GM12878 (cell line): ENCODE measurements at regions not wholly inside any gene's neighbourhood (a gene's known extent, or its start where the extent isn't known, plus 50 kb on each side); places are given as distances from the start of the nearest gene placed in this dataset.

ENCODE experiments used
- BMI1 ChIP-seq: fragments of 450-650 bp; IDR thresholded peaks from 2 replicates; pipeline ENCODE4 v1.6.1; 2016; ENCODE audit warnings: mild to moderate bottlenecking, moderate library complexity, borderline replicate concordance
- CTCF ChIP-seq, 3 experiments: IDR thresholded peaks in 2 of 3; conservative IDR thresholded peaks in 1 of 3; 2 replicates each; pipeline ENCODE4 v1.5.1; 2011; ENCODE audit warnings: low read depth in 3 of 3, low read length in 3 of 3, mild to moderate bottlenecking in 3 of 3, control low read depth in 2 of 3, moderate library complexity in 2 of 3, inconsistent platforms in 1 of 3, mixed read lengths in 1 of 3; ENCODE audit not compliant: control insufficient read depth in 2 of 3, insufficient read depth in 1 of 3; ENCODE audit errors: extremely low read depth in 1 of 3
- EZH2 ChIP-seq: IDR thresholded peaks from 2 replicates; pipeline ENCODE4 v1.6.1; 2012; ENCODE audit warnings: low read depth, mild to moderate bottlenecking, control low read depth, inconsistent platforms, low read length, borderline replicate concordance; ENCODE audit not compliant: control insufficient read depth
- GABPA ChIP-seq: IDR thresholded peaks from 2 replicates; pipeline ENCODE4 v1.6.1; 2014; ENCODE audit warnings: antibody characterized with exemption, low read depth, mild to moderate bottlenecking, inconsistent platforms
- PAX5 ChIP-seq: IDR thresholded peaks from 2 replicates; pipeline ENCODE4 v1.6.1; 2011; ENCODE audit warnings: low read depth, low read length, borderline replicate concordance
- POLR2AphosphoS5 ChIP-seq: IDR thresholded peaks from 2 replicates; pipeline ENCODE4 v1.6.1; 2011; ENCODE audit warnings: mild to moderate bottlenecking, low read length, inconsistent platforms
- TCF7 ChIP-seq: IDR thresholded peaks from 2 replicates; pipeline ENCODE4 v1.6.1; 2014; ENCODE audit warnings: antibody characterized with exemption, borderline replicate concordance
- USF1 ChIP-seq: IDR thresholded peaks from 2 replicates; pipeline ENCODE4 v1.6.1; 2011; ENCODE audit warnings: borderline replicate concordance, low read depth, mild to moderate bottlenecking, moderate library complexity, mixed read lengths, low read length; ENCODE audit not compliant: insufficient read depth; ENCODE audit errors: extremely low read length
- TF ChIP-seq, protein P1 (sequence below): fragments of 450-650 bp; formaldehyde crosslinking; IDR thresholded peaks from 2 replicates; pipeline ENCODE4 v1.5.0; 2022; ENCODE audit warnings: mild to moderate bottlenecking, missing genetic modification characterization
- TF ChIP-seq, protein P2 (sequence below): fragments of 450-650 bp; IDR thresholded peaks from 2 replicates; pipeline ENCODE4 v1.6.1; 2017; ENCODE audit warnings: borderline replicate concordance

DNA sequence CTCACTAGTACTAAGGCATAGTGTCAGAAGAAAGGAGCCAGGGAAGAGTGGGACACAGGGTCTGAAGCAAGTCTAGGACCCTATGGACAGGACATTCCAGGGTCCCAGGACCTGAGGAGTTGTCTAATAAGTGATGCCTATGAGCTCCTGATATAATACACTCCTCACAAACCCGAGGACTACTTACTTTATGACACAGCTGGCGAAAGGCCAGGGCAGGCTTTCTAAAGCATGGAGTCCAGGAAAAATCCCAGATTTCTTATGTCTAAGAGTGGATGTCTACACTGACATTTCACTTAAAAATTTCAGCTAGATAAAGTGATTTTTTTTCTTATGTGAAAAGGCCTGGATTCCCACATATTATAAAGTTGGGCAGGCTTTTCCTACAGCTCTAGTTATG is 502.2 kb upstream of the SETBP1 start:
- TF ChIP-seq BMI1: no peak
- no peak for TF ChIP-seq CTCF (IDR thresholded peaks at IDR 0.05 in 2 of 3, conservative IDR thresholded peaks at IDR 0.05 in 1 of 3; ENCODE audit: control insufficient read depth in 2 of 3, extremely low read depth in 1 of 3, insufficient read depth in 1 of 3, low read depth in 3 of 3, low read length in 3 of 3)
- TF ChIP-seq, protein P1, sequence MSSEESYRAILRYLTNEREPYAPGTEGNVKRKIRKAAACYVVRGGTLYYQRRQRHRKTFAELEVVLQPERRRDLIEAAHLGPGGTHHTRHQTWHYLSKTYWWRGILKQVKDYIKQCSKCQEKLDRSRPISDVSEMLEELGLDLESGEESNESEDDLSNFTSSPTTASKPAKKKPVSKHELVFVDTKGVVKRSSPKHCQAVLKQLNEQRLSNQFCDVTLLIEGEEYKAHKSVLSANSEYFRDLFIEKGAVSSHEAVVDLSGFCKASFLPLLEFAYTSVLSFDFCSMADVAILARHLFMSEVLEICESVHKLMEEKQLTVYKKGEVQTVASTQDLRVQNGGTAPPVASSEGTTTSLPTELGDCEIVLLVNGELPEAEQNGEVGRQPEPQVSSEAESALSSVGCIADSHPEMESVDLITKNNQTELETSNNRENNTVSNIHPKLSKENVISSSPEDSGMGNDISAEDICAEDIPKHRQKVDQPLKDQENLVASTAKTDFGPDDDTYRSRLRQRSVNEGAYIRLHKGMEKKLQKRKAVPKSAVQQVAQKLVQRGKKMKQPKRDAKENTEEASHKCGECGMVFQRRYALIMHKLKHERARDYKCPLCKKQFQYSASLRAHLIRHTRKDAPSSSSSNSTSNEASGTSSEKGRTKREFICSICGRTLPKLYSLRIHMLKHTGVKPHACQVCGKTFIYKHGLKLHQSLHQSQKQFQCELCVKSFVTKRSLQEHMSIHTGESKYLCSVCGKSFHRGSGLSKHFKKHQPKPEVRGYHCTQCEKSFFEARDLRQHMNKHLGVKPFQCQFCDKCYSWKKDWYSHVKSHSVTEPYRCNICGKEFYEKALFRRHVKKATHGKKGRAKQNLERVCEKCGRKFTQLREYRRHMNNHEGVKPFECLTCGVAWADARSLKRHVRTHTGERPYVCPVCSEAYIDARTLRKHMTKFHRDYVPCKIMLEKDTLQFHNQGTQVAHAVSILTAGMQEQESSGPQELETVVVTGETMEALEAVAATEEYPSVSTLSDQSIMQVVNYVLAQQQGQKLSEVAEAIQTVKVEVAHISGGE (CRISPR knock-in tag): no peak
- no peak for TF ChIP-seq POLR2AphosphoS5
- TF ChIP-seq TCF7: no peak
- no peak for TF ChIP-seq GABPA
- TF ChIP-seq USF1: no peak
- TF ChIP-seq EZH2: no peak
- TF ChIP-seq, protein P2, sequence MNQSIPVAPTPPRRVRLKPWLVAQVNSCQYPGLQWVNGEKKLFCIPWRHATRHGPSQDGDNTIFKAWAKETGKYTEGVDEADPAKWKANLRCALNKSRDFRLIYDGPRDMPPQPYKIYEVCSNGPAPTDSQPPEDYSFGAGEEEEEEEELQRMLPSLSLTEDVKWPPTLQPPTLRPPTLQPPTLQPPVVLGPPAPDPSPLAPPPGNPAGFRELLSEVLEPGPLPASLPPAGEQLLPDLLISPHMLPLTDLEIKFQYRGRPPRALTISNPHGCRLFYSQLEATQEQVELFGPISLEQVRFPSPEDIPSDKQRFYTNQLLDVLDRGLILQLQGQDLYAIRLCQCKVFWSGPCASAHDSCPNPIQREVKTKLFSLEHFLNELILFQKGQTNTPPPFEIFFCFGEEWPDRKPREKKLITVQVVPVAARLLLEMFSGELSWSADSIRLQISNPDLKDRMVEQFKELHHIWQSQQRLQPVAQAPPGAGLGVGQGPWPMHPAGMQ: no peak
- TF ChIP-seq PAX5: no peak
